NCI-H446 (cell line): ENCODE measurements at regions not wholly inside any gene's neighbourhood (a gene's known extent, or its start where the extent isn't known, plus 50 kb on each side); places are given as distances from the start of the nearest gene placed in this dataset.
"Not testable (repeated sequence)": the region's sequence is repeated elsewhere in the genome, so short reads cannot be mapped to it uniquely, and the experiment has no call there.

Experiments used
- DNase-seq, 2 experiments: peaks; one replicate each; lab custom pipeline; 2025; lab: John Stamatoyannopoulos, UW

GRCh38 chr16:6725634-6726331 is 606.9 kb upstream of the RBFOX1 start:
- DNase-seq: peak in 1 of 2 experiments; percentile 0

GRCh38 chr16:6725206-6725605 is 607.4 kb upstream of the RBFOX1 start:
- not testable (repeated sequence) for DNase-seq

GRCh38 chr16:6722786-6723185 is 609.9 kb upstream of the RBFOX1 start:
- no peak for DNase-seq

- no peak for DNase-seq
These were observed 618.1 kb upstream of the RBFOX1 start for GRCh38 chr16:6714510-6714909.

GRCh38 chr16:6709736-6710135 is 622.9 kb upstream of the RBFOX1 start:
- DNase-seq: no peak

GRCh38 chr16:6708576-6709215 is 623.9 kb upstream of the RBFOX1 start:
- DNase-seq: no peak

GRCh38 chr16:6704306-6704930 is 628.2 kb upstream of the RBFOX1 start:
- no peak for DNase-seq

- DNase-seq: no peak
These were observed 631.5 kb upstream of the RBFOX1 start for GRCh38 chr16:6701096-6701495.

GRCh38 chr16:6698548-6698947 is 634.1 kb upstream of the RBFOX1 start:
- no peak for DNase-seq

- no peak for DNase-seq
These were observed 637.0 kb upstream of the RBFOX1 start for GRCh38 chr16:6695666-6696065.

- DNase-seq: no peak
These were observed 638.0 kb upstream of the RBFOX1 start for GRCh38 chr16:6694636-6695035.

GRCh38 chr16:6693418-6693817 is 639.2 kb upstream of the RBFOX1 start:
- not testable (repeated sequence) for DNase-seq

- DNase-seq: no peak
These were observed 639.8 kb upstream of the RBFOX1 start for GRCh38 chr16:6692874-6693273.

GRCh38 chr16:6690741-6691140 is 641.9 kb upstream of the RBFOX1 start:
- DNase-seq: no peak

GRCh38 chr16:6689643-6690042 is 643.0 kb upstream of the RBFOX1 start:
- DNase-seq: no peak

GRCh38 chr16:6687593-6687992 is 645.1 kb upstream of the RBFOX1 start:
- no peak for DNase-seq

- peak in 1 of 2 experiments; percentile 2 for DNase-seq
These were observed 648.5 kb upstream of the RBFOX1 start for GRCh38 chr16:6684076-6684673.

- no peak for DNase-seq
These were observed 650.4 kb upstream of the RBFOX1 start for GRCh38 chr16:6682142-6682811.

- DNase-seq: no peak
These were observed 654.1 kb upstream of the RBFOX1 start for GRCh38 chr16:6678586-6678985.

GRCh38 chr16:6674071-6674470 is 658.6 kb upstream of the RBFOX1 start:
- DNase-seq: no peak

- no peak for DNase-seq
These were observed 660.1 kb upstream of the RBFOX1 start for GRCh38 chr16:6672507-6672906.

GRCh38 chr16:6667393-6667792 is 665.3 kb upstream of the RBFOX1 start:
- no peak for DNase-seq
